ENCODE measurements at regions not wholly inside any gene's neighbourhood (a gene's known extent, or its start where the extent isn't known, plus 50 kb on each side); places are given as distances from the start of the nearest gene placed in this dataset.

GRCh38 chr15:97346221-97346620 is 614.3 kb upstream of the ARRDC4 start:
- Histone ChIP-seq H2AFZ (ENCODE audit: low read length) (no peak overlapping the region), H3K4me1 (ENCODE audit: insufficient read depth, low read length, poor library complexity, severe bottlenecking) (no peaks in the 10 kb centered on the region), H4K20me1 (ENCODE audit: insufficient read depth, low read length) (no peaks in the 10 kb centered on the region), H3K9me3 (ENCODE audit: low read length) (no peaks in the 10 kb centered on the region), H3K27ac (ENCODE audit: low read depth, low read length, poor library complexity, severe bottlenecking) (no peak overlapping the region), H3K4me2 (ENCODE audit: low read length) (no peak overlapping the region), H3K4me3 (ENCODE audit: low read depth, low read length, poor library complexity, severe bottlenecking) (no peak overlapping the region), H3K9me2 (ENCODE audit: insufficient read depth, low read length) (no peaks in the 10 kb centered on the region), H3K79me2 (ENCODE audit: insufficient read depth, low read depth, low read length) (no peaks in the 10 kb centered on the region), H3K36me3 (ENCODE audit: insufficient read depth, low read length) (no peaks in the 10 kb centered on the region)
- ChIA-PET CTCF (ENCODE audit: unreplicated experiment) (no interaction called here), POLR2A (no interaction called here)
- DNase-seq (ENCODE audit: low spot score) = no peak
- TF ChIP-seq EZH2phosphoT487 (IDR thresholded peaks at IDR 0.05; ENCODE audit: borderline replicate concordance, low read depth, low read length) (no peak), CTCF (conservative IDR thresholded peaks at IDR 0.05; ENCODE audit: low read length) (no peak)
- no TSS peak for BruUV-seq (replicated peaks)
- intact Hi-C loops (cut with micrococcal nuclease; ENCODE audit: unreplicated experiment) = no loop called here

GRCh38 chr15:97350813-97351212 is 609.7 kb upstream of the ARRDC4 start:
- no peaks in the 10 kb centered on the region for H3K79me2 ChIP-seq (ENCODE audit: insufficient read depth, low read depth, low read length)
- no peaks in the 10 kb centered on the region for H3K4me1 ChIP-seq (ENCODE audit: insufficient read depth, low read length, poor library complexity, severe bottlenecking)
- no peaks in the 10 kb centered on the region for H3K9me3 ChIP-seq (ENCODE audit: low read length)
- no peaks in the 10 kb centered on the region for H3K9me2 ChIP-seq (ENCODE audit: insufficient read depth, low read length)
- no peaks in the 10 kb centered on the region for H4K20me1 ChIP-seq (ENCODE audit: insufficient read depth, low read length)
- ChIA-PET CTCF (ENCODE audit: unreplicated experiment) (no interaction called here), POLR2A (no interaction called here)
- H3K4me2 ChIP-seq (ENCODE audit: low read length) = no peak overlapping the region
- no peak overlapping the region for H2AFZ ChIP-seq (ENCODE audit: low read length)
- BruUV-seq (replicated peaks) = no TSS peak
- intact Hi-C loops (cut with micrococcal nuclease; ENCODE audit: unreplicated experiment) = no loop called here
- DNase-seq (ENCODE audit: low spot score) = no peak
- H3K4me3 ChIP-seq (ENCODE audit: low read depth, low read length, poor library complexity, severe bottlenecking) = no peak overlapping the region
- H3K27ac ChIP-seq (ENCODE audit: low read depth, low read length, poor library complexity, severe bottlenecking) = no peak overlapping the region
- H3K36me3 ChIP-seq (ENCODE audit: insufficient read depth, low read length) = no peaks in the 10 kb centered on the region
- no peak for TF ChIP-seq CTCF (conservative IDR thresholded peaks at IDR 0.05; ENCODE audit: low read length)
- TF ChIP-seq EZH2phosphoT487 (IDR thresholded peaks at IDR 0.05; ENCODE audit: borderline replicate concordance, low read depth, low read length) = no peak

- DNase-seq (ENCODE audit: low spot score) = no peak
- H3K27ac ChIP-seq (ENCODE audit: low read depth, low read length, poor library complexity, severe bottlenecking) = no peak overlapping the region
- POLR2A ChIA-PET = no interaction called here
Measured at GRCh38 chr15:97383516-97383915, 577.0 kb upstream of the ARRDC4 start.

More at GRCh38 chr15:97383516-97383915, 577.0 kb upstream of the ARRDC4 start:
- no peak overlapping the region for H3K4me2 ChIP-seq (ENCODE audit: low read length)
- no peaks in the 10 kb centered on the region for H3K4me1 ChIP-seq (ENCODE audit: insufficient read depth, low read length, poor library complexity, severe bottlenecking)
- H3K9me3 ChIP-seq (ENCODE audit: low read length) = no peaks in the 10 kb centered on the region
- TF ChIP-seq EZH2phosphoT487 (IDR thresholded peaks at IDR 0.05; ENCODE audit: borderline replicate concordance, low read depth, low read length) (no peak), CTCF (conservative IDR thresholded peaks at IDR 0.05; ENCODE audit: low read length) (no peak)
- no peak overlapping the region for H3K4me3 ChIP-seq (ENCODE audit: low read depth, low read length, poor library complexity, severe bottlenecking)
- H3K9me2 ChIP-seq (ENCODE audit: insufficient read depth, low read length) = no peaks in the 10 kb centered on the region
- no peaks in the 10 kb centered on the region for H3K79me2 ChIP-seq (ENCODE audit: insufficient read depth, low read depth, low read length)
- no peaks in the 10 kb centered on the region for H4K20me1 ChIP-seq (ENCODE audit: insufficient read depth, low read length)
- H3K36me3 ChIP-seq (ENCODE audit: insufficient read depth, low read length) = no peaks in the 10 kb centered on the region
- no peak overlapping the region for H2AFZ ChIP-seq (ENCODE audit: low read length)
- CTCF ChIA-PET (ENCODE audit: unreplicated experiment) = no interaction called here
- intact Hi-C loops (cut with micrococcal nuclease; ENCODE audit: unreplicated experiment) = no loop called here
- BruUV-seq (replicated peaks) = no TSS peak
